ENCODE measurements at regions not wholly inside any gene's neighbourhood (a gene's known extent, or its start where the extent isn't known, plus 50 kb on each side); places are given as distances from the start of the nearest gene placed in this dataset.

GRCh38 chr4:23036503-23036902 is 343.8 kb downstream of the GBA3 start:
- TF ChIP-seq POLR2A (IDR thresholded peaks at IDR 0.05) = no peak
- no peak for TF ChIP-seq EP300 (IDR thresholded peaks at IDR 0.05; ENCODE audit: low read depth)
- no peak for TF ChIP-seq CTCF (IDR thresholded peaks at IDR 0.05)
- no peak for TF ChIP-seq POLR2AphosphoS5 (IDR thresholded peaks at IDR 0.05)
- 58 to 67% methylated on average over 3 of the region's 3 CpGs for WGBS, 2 donors (ENCODE audit: low coverage in 1 of 2)
- in situ Hi-C loops (cut with MboI; ENCODE audit: low pct_ligation_motif_present in 1 of 4, low pct_unique_long_range_greater_than_20kb in 1 of 4, low sequenced_read_pairs in 3 of 4) (no loop called here), intact Hi-C loops (cut with DNase I; ENCODE audit: low total_unique reads) (no loop called here)
- no peak overlapping the region for H3K4me3 ChIP-seq
- H3K27me3 ChIP-seq = no peaks in the 10 kb centered on the region
- H3K36me3 ChIP-seq = no peaks in the 10 kb centered on the region
- DNase-seq = no peak
- H3K27ac ChIP-seq = no peak overlapping the region
- no peaks in the 10 kb centered on the region for H3K9me3 ChIP-seq
- H3K4me1 ChIP-seq = peaks cover 0 to 9% (median 2%) of the 10 kb centered on the region in 4 donors

GRCh38 chr4:23035521-23036056 is 342.9 kb downstream of the GBA3 start:
- H3K9me3 ChIP-seq = no peaks in the 10 kb centered on the region
- in situ Hi-C loops (cut with MboI; ENCODE audit: low pct_ligation_motif_present in 1 of 4, low pct_unique_long_range_greater_than_20kb in 1 of 4, low sequenced_read_pairs in 3 of 4) (no loop called here), intact Hi-C loops (cut with DNase I; ENCODE audit: low total_unique reads) (no loop called here)
- peaks cover 0 to 9% (median 2%) of the 10 kb centered on the region in 4 donors for H3K4me1 ChIP-seq
- H3K27me3 ChIP-seq = no peaks in the 10 kb centered on the region
- no peaks in the 10 kb centered on the region for H3K36me3 ChIP-seq
- no peak for DNase-seq
- H3K27ac ChIP-seq = no peak overlapping the region
- WGBS, 2 donors (ENCODE audit: low coverage in 1 of 2) = 61% methylated on average over 3 of the region's 3 CpGs; no CpG with 5 or more reads in 1 of the 2 donors
- H3K4me3 ChIP-seq = no peak overlapping the region
- TF ChIP-seq CTCF (IDR thresholded peaks at IDR 0.05) (no peak), POLR2A (IDR thresholded peaks at IDR 0.05) (no peak), EP300 (IDR thresholded peaks at IDR 0.05; ENCODE audit: low read depth) (no peak), POLR2AphosphoS5 (IDR thresholded peaks at IDR 0.05) (no peak)

GRCh38 chr4:23034731-23035130 is 342.0 kb downstream of the GBA3 start:
- Histone ChIP-seq H3K27me3 (no peaks in the 10 kb centered on the region), H3K9me3 (no peaks in the 10 kb centered on the region), H3K4me1 (peaks cover 0 to 3% (median under 1%) of the 10 kb centered on the region in 4 donors), H3K27ac (no peak overlapping the region), H3K36me3 (no peaks in the 10 kb centered on the region), H3K4me3 (no peak overlapping the region)
- TF ChIP-seq EP300 (IDR thresholded peaks at IDR 0.05; ENCODE audit: low read depth) (no peak), POLR2A (IDR thresholded peaks at IDR 0.05) (no peak), POLR2AphosphoS5 (IDR thresholded peaks at IDR 0.05) (no peak), CTCF (IDR thresholded peaks at IDR 0.05) (no peak)
- intact Hi-C loops (cut with DNase I; ENCODE audit: low total_unique reads) (no loop called here), in situ Hi-C loops (cut with MboI; ENCODE audit: low pct_ligation_motif_present in 1 of 4, low pct_unique_long_range_greater_than_20kb in 1 of 4, low sequenced_read_pairs in 3 of 4) (no loop called here)
- no peak for DNase-seq

- no peaks in the 10 kb centered on the region for H3K27me3 ChIP-seq
- DNase-seq = no peak
- WGBS, 2 donors (ENCODE audit: low coverage in 1 of 2) = 70 to 80% methylated on average over 2 of the region's 2 CpGs
- no peaks in the 10 kb centered on the region for H3K36me3 ChIP-seq
- TF ChIP-seq POLR2A (IDR thresholded peaks at IDR 0.05) (no peak), POLR2AphosphoS5 (IDR thresholded peaks at IDR 0.05) (no peak), EP300 (IDR thresholded peaks at IDR 0.05; ENCODE audit: low read depth) (no peak), CTCF (IDR thresholded peaks at IDR 0.05) (no peak)
- no peak overlapping the region for H3K4me3 ChIP-seq
- in situ Hi-C loops (cut with MboI; ENCODE audit: low pct_ligation_motif_present in 1 of 4, low pct_unique_long_range_greater_than_20kb in 1 of 4, low sequenced_read_pairs in 3 of 4) (no loop called here), intact Hi-C loops (cut with DNase I; ENCODE audit: low total_unique reads) (no loop called here)
- no peaks in the 10 kb centered on the region for H3K9me3 ChIP-seq
- H3K4me1 ChIP-seq = no peaks in the 10 kb centered on the region
- H3K27ac ChIP-seq = no peak overlapping the region
These were observed 341.1 kb downstream of the GBA3 start for GRCh38 chr4:23033796-23034195.

Data from transverse colon (tissue), 4 donors.